ENCODE measurements at regions not wholly inside any gene's neighbourhood (a gene's known extent, or its start where the extent isn't known, plus 50 kb on each side); places are given as distances from the start of the nearest gene placed in this dataset.

- DNase-seq (ENCODE audit: low read depth): no peak
These were observed 235.6 kb downstream of the OMA1 start for GRCh38 chr1:58310881-58311280.

GRCh38 chr1:58310469-58310868, 236.1 kb downstream of the OMA1 start:
- no peak for DNase-seq (ENCODE audit: low read depth)

DNA sequence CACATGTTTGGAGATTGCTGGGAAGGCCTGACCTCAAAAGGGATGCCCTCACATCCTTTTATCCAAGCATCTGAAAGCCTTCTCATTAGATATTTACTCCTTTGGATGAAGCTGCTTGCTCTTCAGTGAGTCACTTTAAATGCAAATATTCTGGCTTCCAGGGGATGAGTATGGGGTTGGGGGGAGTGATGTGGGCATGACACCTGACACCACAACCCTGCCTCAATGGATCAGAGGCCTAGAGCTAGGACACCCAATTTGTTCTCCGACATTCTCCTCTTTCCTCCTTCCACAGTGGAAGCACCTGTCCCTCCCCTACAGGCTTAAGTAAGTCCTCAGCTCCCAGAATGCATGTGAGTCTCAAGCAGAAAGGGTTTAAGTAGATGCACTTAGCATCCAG, 238.3 kb downstream of the OMA1 start:
- DNase-seq (ENCODE audit: low read depth): no peak

GRCh38 chr1:58307431-58307830, 239.1 kb downstream of the OMA1 start:
- no peak for DNase-seq (ENCODE audit: low read depth)

DNA sequence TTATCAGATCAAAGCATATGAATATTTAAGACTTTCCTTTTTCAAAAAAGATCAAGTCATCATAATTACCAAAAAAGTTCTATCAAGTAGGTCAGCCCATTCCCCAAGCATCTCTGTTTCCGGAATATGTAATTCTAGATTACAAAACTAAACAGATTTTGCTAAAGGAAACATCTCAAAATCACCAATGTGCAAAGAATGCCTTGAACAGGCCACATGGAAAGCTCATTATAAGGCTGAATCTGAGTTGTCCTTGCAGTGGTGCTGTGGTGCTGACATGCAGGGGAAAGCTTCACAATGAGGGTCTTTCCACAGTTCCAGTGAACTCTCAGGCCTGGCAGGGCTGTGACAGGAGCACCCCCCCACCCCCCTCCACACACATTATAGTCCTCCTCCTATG, 240.9 kb downstream of the OMA1 start:
- DNase-seq (ENCODE audit: low read depth): no peak

GRCh38 chr1:58304346-58304975, 242.1 kb downstream of the OMA1 start:
- DNase-seq (ENCODE audit: low read depth): no peak

DNA sequence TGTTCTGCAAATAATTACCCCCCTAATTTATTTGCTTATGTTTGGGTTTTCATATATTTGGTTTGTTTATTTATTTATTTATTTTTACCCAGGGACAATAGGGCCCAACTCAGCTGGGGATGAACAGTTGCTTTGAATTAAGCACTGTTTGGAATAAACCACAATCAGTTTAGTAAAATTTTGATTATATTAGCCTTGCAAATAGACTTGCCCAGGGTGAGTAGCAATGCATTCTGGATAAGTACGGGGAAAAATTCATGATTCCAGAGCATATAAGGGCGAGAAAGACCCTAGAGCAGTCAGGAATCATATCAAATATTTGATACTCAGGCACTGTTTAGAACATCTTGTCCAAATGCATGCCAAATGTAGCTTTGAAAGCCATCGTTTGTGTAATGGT, 242.7 kb downstream of the OMA1 start:
- no peak for DNase-seq (ENCODE audit: low read depth)

DNA sequence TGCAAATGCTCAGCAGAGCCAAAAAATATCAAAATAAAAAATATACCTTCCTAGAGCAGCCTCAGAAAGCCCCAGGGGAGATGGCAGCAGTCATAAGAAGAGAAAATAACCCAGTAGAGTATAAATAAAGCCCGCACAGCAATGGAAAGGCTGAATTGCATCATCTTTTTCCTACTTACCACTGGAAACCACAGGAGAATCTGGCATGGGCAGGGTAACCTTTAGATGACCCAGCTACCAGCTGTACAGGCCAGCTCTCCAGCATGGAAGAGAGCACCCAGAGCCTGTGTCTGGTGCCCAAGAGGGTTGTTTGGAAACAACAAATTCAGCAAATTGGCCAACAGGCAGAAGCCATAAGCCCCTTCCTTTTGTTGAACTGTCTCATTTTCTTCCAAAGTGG, 253.1 kb downstream of the OMA1 start:
- no peak for DNase-seq (ENCODE audit: low read depth)

GRCh38 chr1:58290685-58291372, 255.7 kb downstream of the OMA1 start:
- DNase-seq (ENCODE audit: low read depth): no peak

DNA sequence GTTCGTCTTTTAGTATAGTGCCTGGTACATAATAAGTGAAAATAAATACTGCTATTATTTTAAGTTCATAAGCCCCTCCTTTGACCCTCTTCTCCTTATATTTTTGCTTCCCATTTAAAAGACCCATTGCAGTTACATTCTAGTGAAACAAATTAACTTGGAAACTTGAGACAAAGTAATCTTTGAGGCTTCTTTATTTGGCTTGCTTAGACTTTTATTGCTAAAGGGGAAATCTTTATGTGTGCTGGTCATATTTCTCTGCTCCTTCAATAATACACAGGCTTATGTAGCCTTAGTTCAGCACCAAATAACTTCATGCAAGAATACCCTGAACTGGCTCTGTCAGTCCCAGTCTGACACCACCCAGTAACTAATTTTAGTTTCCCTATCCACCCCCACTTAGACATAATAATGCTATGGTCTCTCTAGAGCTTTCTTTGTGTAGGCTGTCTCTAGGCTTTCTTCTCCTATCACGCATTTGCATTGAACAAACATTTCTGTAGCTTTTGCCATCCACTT, 257.8 kb downstream of the OMA1 start:
- DNase-seq (ENCODE audit: low read depth): no peak

- no peak for DNase-seq (ENCODE audit: low read depth)
These were observed 258.5 kb downstream of the OMA1 start for GRCh38 chr1:58287894-58288623.

GRCh38 chr1:58284225-58284510, 262.4 kb downstream of the OMA1 start:
- DNase-seq (ENCODE audit: low read depth): no peak

- no peak for DNase-seq (ENCODE audit: low read depth)
These were observed 262.9 kb downstream of the OMA1 start for GRCh38 chr1:58283388-58284224.

GRCh38 chr1:58282623-58283387, 263.7 kb downstream of the OMA1 start:
- no peak for DNase-seq (ENCODE audit: low read depth)

GRCh38 chr1:58266242-58266641, 280.3 kb downstream of the OMA1 start:
- DNase-seq (ENCODE audit: low read depth): no peak

DNA sequence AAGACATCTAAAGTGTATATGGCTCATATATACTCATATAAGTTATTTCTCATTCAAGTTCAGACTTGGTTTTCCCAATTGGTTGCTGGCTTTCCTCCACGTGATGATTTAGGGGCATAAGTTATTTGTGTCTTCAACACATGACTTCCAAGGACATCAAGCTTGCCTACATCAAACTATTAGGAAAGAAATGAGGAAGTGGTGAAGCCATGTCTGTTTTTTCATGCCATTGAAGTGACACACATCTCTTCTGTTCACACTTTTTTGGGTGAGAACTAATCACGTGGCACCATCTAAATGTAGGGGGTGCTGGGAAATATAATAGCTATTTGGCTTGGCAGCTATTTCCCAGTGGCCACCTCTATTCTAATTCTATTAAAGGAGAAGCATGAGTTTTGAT, 282.1 kb downstream of the OMA1 start:
- no peak for DNase-seq (ENCODE audit: low read depth)

GRCh38 chr1:58262702-58263101, 283.8 kb downstream of the OMA1 start:
- no peak for DNase-seq (ENCODE audit: low read depth)

DNA sequence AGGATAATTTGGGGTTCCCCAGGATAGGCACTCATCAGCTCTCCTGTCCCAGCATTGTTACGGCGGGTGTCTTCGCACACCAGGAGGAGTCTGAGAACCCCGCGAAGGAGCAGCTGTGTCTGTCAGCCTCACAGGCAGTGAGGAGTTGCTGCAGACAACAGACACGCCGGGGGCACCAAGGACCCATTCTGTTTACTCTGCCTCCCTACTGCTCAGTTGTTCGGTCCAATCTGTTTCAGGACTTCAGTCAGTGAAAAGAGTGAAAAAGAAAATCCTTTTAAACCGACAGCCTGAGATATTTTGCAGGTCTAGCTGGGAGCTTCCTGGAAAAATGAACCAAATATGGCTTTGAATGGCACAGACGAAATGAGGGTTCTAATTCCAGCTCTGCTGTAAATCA, 288.4 kb downstream of the OMA1 start:
- DNase-seq (ENCODE audit: low read depth): no peak

DNA sequence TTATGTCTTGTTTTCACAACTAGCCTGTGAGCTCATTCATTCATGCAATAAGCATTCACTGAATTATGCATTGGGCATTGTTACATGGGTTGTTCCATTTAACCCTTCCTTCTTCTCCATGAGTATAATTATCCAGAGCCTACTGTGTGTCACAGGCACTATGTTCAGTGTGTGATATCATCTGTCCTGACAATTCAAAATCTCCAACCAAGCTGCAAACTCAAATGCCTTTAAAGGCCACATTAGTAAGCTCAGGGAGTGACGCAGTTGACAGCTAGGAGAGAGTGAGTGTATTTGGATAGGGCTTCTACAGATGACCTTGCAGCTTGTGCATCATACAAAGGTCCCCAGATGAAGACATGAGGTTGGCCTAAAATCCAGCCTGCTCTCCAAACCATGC, 289.5 kb downstream of the OMA1 start:
- no peak for DNase-seq (ENCODE audit: low read depth)

GRCh38 chr1:58256546-58256945, 290.0 kb downstream of the OMA1 start:
- no peak for DNase-seq (ENCODE audit: low read depth)

DNA sequence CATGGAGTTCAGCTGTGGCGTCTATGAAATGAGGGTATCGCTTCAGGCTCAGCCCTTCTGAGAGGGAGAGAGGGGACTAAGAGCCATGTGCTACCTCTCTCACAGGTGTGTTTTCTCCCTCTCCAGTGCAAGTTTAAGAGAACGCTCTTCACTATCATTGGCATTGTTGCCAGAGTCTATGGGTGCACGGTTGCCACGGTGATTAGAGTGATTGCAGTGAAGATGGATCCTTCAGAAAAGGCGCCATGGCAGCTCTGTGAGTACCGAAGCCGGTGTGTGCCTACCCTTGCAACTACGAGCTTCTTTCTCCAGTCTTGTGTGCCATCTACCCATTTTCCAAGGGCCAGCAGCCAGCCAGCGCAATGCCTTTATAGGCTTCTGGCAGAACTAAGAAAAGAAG, 290.5 kb downstream of the OMA1 start:
- no peak for DNase-seq (ENCODE audit: low read depth)

GRCh38 chr1:58255192-58255591, 291.3 kb downstream of the OMA1 start:
- DNase-seq (ENCODE audit: low read depth): no peak

All from CMK (cell line).